Transverse colon (tissue), 4 donors: ENCODE measurements at regions not wholly inside any gene's neighbourhood (a gene's known extent, or its start where the extent isn't known, plus 50 kb on each side); places are given as distances from the start of the nearest gene placed in this dataset.

Experiments used
- DNase-seq: peaks from one replicate; pipeline ENCODE4 v3.0.0-alpha.2; 2019
- H3K27ac ChIP-seq, 4 donors: fragments of 200-600 bp; sonication (generic); 2 replicates each; pipeline ENCODE4 v1.5.1; 2016 to 2018; ENCODE audit warnings: inconsistent platforms in 4 of 4
- H3K27me3 ChIP-seq: fragments of 200-600 bp; sonication (generic); 2 replicates; pipeline ENCODE4 v1.5.1; 2017; ENCODE audit warnings: inconsistent platforms
- H3K36me3 ChIP-seq, 4 donors: fragments of 200-600 bp; sonication (generic); 2 replicates each; pipeline ENCODE4 v1.5.1; 2017 to 2019; ENCODE audit warnings: inconsistent platforms in 4 of 4
- H3K4me1 ChIP-seq, 4 donors: fragments of 200-600 bp; sonication (generic); 2 replicates each; pipeline ENCODE4 v1.5.1; 2017 to 2020; ENCODE audit warnings: inconsistent platforms in 4 of 4
- H3K4me3 ChIP-seq, 4 donors: fragments of 200-600 bp; sonication (generic); 1 replicate in 1 of 4; 2 replicates in 3 of 4; pipeline versions ENCODE4 v1.5.1 to v1.6.1; 2017 to 2019; ENCODE audit warnings: inconsistent platforms in 4 of 4
- H3K9me3 ChIP-seq, 2 donors: fragments of 200-600 bp; sonication (generic); 2 replicates each; pipeline ENCODE4 v1.5.1; 2017 to 2019; ENCODE audit warnings: inconsistent platforms in 2 of 2
- CTCF ChIP-seq, 5 experiments: fragments of 200-600 bp in 3 of 5; fragments of 450-650 bp in 2 of 5; sonication (generic) in 3 of 5; IDR thresholded peaks; 1 replicate in 2 of 5; 2 replicates in 3 of 5; pipeline ENCODE4 v1.5.1; 2016 to 2017; ENCODE audit warnings: antibody characterized with exemption in 5 of 5, inconsistent platforms in 3 of 5, mild to moderate bottlenecking in 2 of 5, moderate library complexity in 1 of 5
- EP300 ChIP-seq: sonication (generic); formaldehyde crosslinking; IDR thresholded peaks from one replicate; pipeline ENCODE4 v1.6.1; 2017; ENCODE audit warnings: antibody characterized with exemption, low read depth
- POLR2A ChIP-seq: fragments of 450-650 bp; IDR thresholded peaks from one replicate; pipeline ENCODE4 v1.6.1; 2016; ENCODE audit warnings: antibody characterized with exemption, mild to moderate bottlenecking, moderate library complexity
- POLR2AphosphoS5 ChIP-seq, 3 donors: sonication (generic); formaldehyde crosslinking; IDR thresholded peaks; one replicate each; pipeline ENCODE4 v1.6.1; 2016; ENCODE audit warnings: antibody characterized with exemption in 3 of 3
- WGBS, 2 donors: methylation state at CpG; one replicate each; pipeline ENCODE4 v1.1.5; 2018; ENCODE audit warnings: low coverage in 1 of 2; 5-methylcytosine and 5-hydroxymethylcytosine counted together
- in situ Hi-C, 4 donors: fragments of 200-750 bp; cut with MboI; loops; one replicate each; pipeline versions ENCODE4 v1.15.0 to v1.15.1; 2017; ENCODE audit warnings: low sequenced_read_pairs in 3 of 4, low pct_ligation_motif_present in 1 of 4, low pct_unique_long_range_greater_than_20kb in 1 of 4
- intact Hi-C: fragments of 100-400 bp; cut with DNase I; formaldehyde crosslinking; loops from one replicate; pipeline ENCODE4 v1.15.1; 2023; ENCODE audit warnings: low total_unique reads

GRCh38 chr12:4822572-4822971 lies 87.1 kb upstream of the KCNA1 start:
- Histone ChIP-seq H3K27me3 (peaks cover 7% of the 10 kb centered on the region), H3K4me1 (no peaks in the 10 kb centered on the region), H3K4me3 (no peak overlapping the region), H3K27ac (no peak overlapping the region), H3K36me3 (no peaks in the 10 kb centered on the region), H3K9me3 (no peaks in the 10 kb centered on the region)
- intact Hi-C loops = no loop called here
- no peak for DNase-seq
- TF ChIP-seq EP300 (no peak), POLR2AphosphoS5 (IDR thresholded peaks at IDR 0.05) (no peak), CTCF (IDR thresholded peaks at IDR 0.05) (no peak), POLR2A (no peak)
- in situ Hi-C loops = no loop called here
- 60 to 92% methylated on average over 1 to 11 of the region's 11 CpGs for WGBS, 2 donors

- TF ChIP-seq POLR2A (no peak), CTCF (IDR thresholded peaks at IDR 0.05) (no peak), EP300 (no peak), POLR2AphosphoS5 (IDR thresholded peaks at IDR 0.05) (no peak)
- no peak overlapping the region for H3K27ac ChIP-seq
- DNase-seq = no peak
- in situ Hi-C loops (no loop called here), intact Hi-C loops (no loop called here)
- H3K27me3 ChIP-seq = peaks cover 12% of the 10 kb centered on the region
- H3K9me3 ChIP-seq = no peaks in the 10 kb centered on the region
- no peak overlapping the region for H3K4me3 ChIP-seq
- 92 to 98% methylated on average over 5 to 8 of the region's 8 CpGs for WGBS, 2 donors
- H3K4me1 ChIP-seq = no peaks in the 10 kb centered on the region
- no peaks in the 10 kb centered on the region for H3K36me3 ChIP-seq
Observed at GRCh38 chr12:4824380-4824779, 85.3 kb upstream of the KCNA1 start.

GRCh38 chr12:4825011-4825858 lies 84.5 kb upstream of the KCNA1 start:
- in situ Hi-C loops = no loop called here
- DNase-seq = no peak
- Histone ChIP-seq H3K27ac (no peak overlapping the region), H3K4me3 (no peak overlapping the region), H3K4me1 (no peaks in the 10 kb centered on the region), H3K9me3 (no peaks in the 10 kb centered on the region), H3K36me3 (no peaks in the 10 kb centered on the region), H3K27me3 (peaks cover 12% of the 10 kb centered on the region)
- TF ChIP-seq POLR2A (no peak), EP300 (no peak), CTCF (IDR thresholded peaks at IDR 0.05) (no peak), POLR2AphosphoS5 (IDR thresholded peaks at IDR 0.05) (no peak)
- intact Hi-C loops = no loop called here
- 65 to 76% methylated on average over 4 of the region's 4 CpGs for WGBS, 2 donors

- Histone ChIP-seq H3K36me3 (no peaks in the 10 kb centered on the region), H3K4me3 (no peak overlapping the region), H3K9me3 (no peaks in the 10 kb centered on the region), H3K27me3 (peaks cover 16% of the 10 kb centered on the region), H3K4me1 (no peaks in the 10 kb centered on the region), H3K27ac (no peak overlapping the region)
- in situ Hi-C loops (no loop called here), intact Hi-C loops (no loop called here)
- DNase-seq = no peak
- 60 to 66% methylated on average over 5 of the region's 5 CpGs for WGBS, 2 donors
- TF ChIP-seq EP300 = no peak
Observed at GRCh38 chr12:4826909-4827308, 82.8 kb upstream of the KCNA1 start.

GRCh38 chr12:4828176-4828575 lies 81.5 kb upstream of the KCNA1 start:
- Histone ChIP-seq H3K36me3 (no peaks in the 10 kb centered on the region), H3K27me3 (peaks cover 16% of the 10 kb centered on the region), H3K27ac (no peak overlapping the region), H3K9me3 (peaks cover 0 to 3% of the 10 kb centered on the region in 2 donors), H3K4me3 (no peak overlapping the region), H3K4me1 (no peaks in the 10 kb centered on the region)
- no peak for TF ChIP-seq EP300
- no peak for TF ChIP-seq POLR2A
- TF ChIP-seq POLR2AphosphoS5 (IDR thresholded peaks at IDR 0.05) = no peak
- no peak for TF ChIP-seq CTCF (IDR thresholded peaks at IDR 0.05)
- no peak for DNase-seq
- intact Hi-C loops = no loop called here
- in situ Hi-C loops = no loop called here
- WGBS, 2 donors = 13 to 37% methylated on average over 4 of the region's 4 CpGs
